Hepatocyte (in vitro differentiated cells): ENCODE measurements at regions not wholly inside any gene's neighbourhood (a gene's known extent, or its start where the extent isn't known, plus 50 kb on each side); places are given as distances from the start of the nearest gene placed in this dataset.

Experiments used
- EZH2 ChIP-seq: fragments of 200-600 bp; sonication (generic); IDR thresholded peaks from 2 replicates; pipeline ENCODE4 v1.6.1; 2016; ENCODE audit warnings: antibody characterized with exemption, mild to moderate bottlenecking, borderline replicate concordance
- EZH2phosphoT487 ChIP-seq: fragments of 200-600 bp; sonication (generic); IDR thresholded peaks from one replicate; pipeline ENCODE4 v1.6.1; 2018; ENCODE audit warnings: antibody characterized with exemption, mild to moderate bottlenecking, low read depth, moderate library complexity; ENCODE audit not compliant: unreplicated experiment, severe bottlenecking
- TF ChIP-seq, protein P1 (sequence below): fragments of 200-600 bp; sonication (generic); IDR thresholded peaks from 2 replicates; pipeline ENCODE4 v1.5.1; 2016; ENCODE audit warnings: antibody characterized with exemption, mild to moderate bottlenecking; ENCODE audit not compliant: poor library complexity

DNA sequence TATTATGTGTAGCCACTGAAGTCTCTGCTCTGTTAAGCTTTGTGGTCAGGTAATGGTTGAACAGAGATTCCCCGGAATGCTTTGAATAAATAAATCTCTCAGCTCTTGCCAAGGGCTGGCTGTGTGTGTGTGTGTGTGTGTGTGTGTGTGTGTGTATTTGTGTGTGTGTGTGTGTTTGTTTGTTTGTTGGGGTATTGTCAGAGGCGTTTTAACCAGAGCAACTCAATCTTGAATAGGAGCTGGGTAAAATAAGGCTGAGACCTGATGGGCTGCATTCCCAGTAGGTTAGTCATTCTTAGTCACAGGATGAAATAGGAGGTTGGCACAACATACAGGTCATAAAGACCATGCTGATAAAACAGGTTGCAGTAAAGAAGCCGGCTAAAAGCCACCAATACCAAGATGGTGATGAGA, 256.2 kb upstream of the CACNA2D1 start:
- TF ChIP-seq, protein P1, sequence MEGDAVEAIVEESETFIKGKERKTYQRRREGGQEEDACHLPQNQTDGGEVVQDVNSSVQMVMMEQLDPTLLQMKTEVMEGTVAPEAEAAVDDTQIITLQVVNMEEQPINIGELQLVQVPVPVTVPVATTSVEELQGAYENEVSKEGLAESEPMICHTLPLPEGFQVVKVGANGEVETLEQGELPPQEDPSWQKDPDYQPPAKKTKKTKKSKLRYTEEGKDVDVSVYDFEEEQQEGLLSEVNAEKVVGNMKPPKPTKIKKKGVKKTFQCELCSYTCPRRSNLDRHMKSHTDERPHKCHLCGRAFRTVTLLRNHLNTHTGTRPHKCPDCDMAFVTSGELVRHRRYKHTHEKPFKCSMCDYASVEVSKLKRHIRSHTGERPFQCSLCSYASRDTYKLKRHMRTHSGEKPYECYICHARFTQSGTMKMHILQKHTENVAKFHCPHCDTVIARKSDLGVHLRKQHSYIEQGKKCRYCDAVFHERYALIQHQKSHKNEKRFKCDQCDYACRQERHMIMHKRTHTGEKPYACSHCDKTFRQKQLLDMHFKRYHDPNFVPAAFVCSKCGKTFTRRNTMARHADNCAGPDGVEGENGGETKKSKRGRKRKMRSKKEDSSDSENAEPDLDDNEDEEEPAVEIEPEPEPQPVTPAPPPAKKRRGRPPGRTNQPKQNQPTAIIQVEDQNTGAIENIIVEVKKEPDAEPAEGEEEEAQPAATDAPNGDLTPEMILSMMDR, result no peak
- TF ChIP-seq EZH2phosphoT487 (no peak), EZH2 (no peak)
